ENCODE measurements at regions not wholly inside any gene's neighbourhood (a gene's known extent, or its start where the extent isn't known, plus 50 kb on each side); places are given as distances from the start of the nearest gene placed in this dataset.
A peak's percentile ranks its signal among the peaks of the same experiment; 100 is the strongest.

DNA sequence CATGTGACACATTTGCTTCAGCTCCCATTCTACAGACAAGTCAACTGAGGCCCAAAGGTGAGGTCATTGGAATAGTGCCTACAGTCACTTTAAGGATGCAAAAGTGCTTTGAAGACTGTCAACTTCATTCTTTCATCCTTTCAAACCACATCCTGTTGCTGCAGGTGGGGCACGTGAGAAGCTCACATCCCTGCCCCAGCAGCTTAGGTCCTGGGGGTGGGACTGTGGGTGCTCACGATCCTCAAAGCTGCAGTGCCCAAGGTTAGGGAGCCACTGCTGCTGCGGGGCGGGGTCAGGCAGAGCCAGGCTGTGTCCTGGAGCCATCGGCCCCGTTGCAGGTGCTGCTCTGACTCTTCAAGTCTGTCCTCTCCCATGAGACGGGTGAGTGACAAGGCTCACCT is 57.9 kb upstream of the IER5L start:
- H3K14ac ChIP-seq (replicated peaks; ENCODE audit: low read depth, low read length): no peak overlapping the region
- peaks cover 6% of the 10 kb centered on the region for H3K4me1 ChIP-seq (ENCODE audit: control insufficient read depth, insufficient read depth, low read length)
- in situ Hi-C loops (cut with MboI; ENCODE audit: low sequenced_read_pairs): no loop called here
- WGBS, 2 experiments (ENCODE audit: extremely low coverage in 2 of 2, insufficient read length in 1 of 2): 80% methylated on average over 1 of the region's 7 CpGs; no CpG with 5 or more reads in 1 of the 2 experiments
- H4K91ac ChIP-seq (ENCODE audit: insufficient read depth, low read depth, low read length): no peak overlapping the region
- dilution Hi-C loops (cut with HindIII; ENCODE audit: low sequenced_read_pairs, unreplicated experiment): no loop called here
- TF ChIP-seq MXI1 (IDR thresholded peaks at IDR 0.05; ENCODE audit: borderline replicate concordance, low read depth, low read length): no peak
- TF ChIP-seq, protein P1, sequence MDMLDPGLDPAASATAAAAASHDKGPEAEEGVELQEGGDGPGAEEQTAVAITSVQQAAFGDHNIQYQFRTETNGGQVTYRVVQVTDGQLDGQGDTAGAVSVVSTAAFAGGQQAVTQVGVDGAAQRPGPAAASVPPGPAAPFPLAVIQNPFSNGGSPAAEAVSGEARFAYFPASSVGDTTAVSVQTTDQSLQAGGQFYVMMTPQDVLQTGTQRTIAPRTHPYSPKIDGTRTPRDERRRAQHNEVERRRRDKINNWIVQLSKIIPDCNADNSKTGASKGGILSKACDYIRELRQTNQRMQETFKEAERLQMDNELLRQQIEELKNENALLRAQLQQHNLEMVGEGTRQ (IDR thresholded peaks at IDR 0.05; ENCODE audit: low read depth, low read length): no peak
- TF ChIP-seq MAFK (IDR thresholded peaks at IDR 0.05; ENCODE audit: low read depth, low read length): no peak
- no peak for TF ChIP-seq BHLHE40 (IDR thresholded peaks at IDR 0.05; ENCODE audit: low read depth, low read length)
- no peak for TF ChIP-seq FOS (IDR thresholded peaks at IDR 0.05; ENCODE audit: low read depth, low read length)
- TF ChIP-seq POLR2A (IDR thresholded peaks at IDR 0.05; ENCODE audit: low read depth, low read length): no peak
- no peak for TF ChIP-seq RAD21 (IDR thresholded peaks at IDR 0.05; ENCODE audit: low read length)
- no peak for TF ChIP-seq SMC3 (IDR thresholded peaks at IDR 0.05; ENCODE audit: low read depth, low read length)
- no peak for TF ChIP-seq RFX5 (IDR thresholded peaks at IDR 0.05; ENCODE audit: low read depth, low read length)
- no peak for TF ChIP-seq NFE2L2 (IDR thresholded peaks at IDR 0.05; ENCODE audit: low read depth, low read length)
- H2BK15ac ChIP-seq (ENCODE audit: low read depth, low read length): no peak overlapping the region
- H2BK120ac ChIP-seq (ENCODE audit: low read depth, low read length): no peak overlapping the region
- no peaks in the 10 kb centered on the region for H4K20me1 ChIP-seq (ENCODE audit: insufficient read depth, low read length)
- H3K9me1 ChIP-seq (ENCODE audit: insufficient read depth, low read length): no peaks in the 10 kb centered on the region
- peak overlapping the region; percentile 15 for H2AFZ ChIP-seq (replicated peaks; ENCODE audit: low read length, poor library complexity)
- no peaks in the 10 kb centered on the region for H3K27me3 ChIP-seq (ENCODE audit: control insufficient read depth, insufficient read depth, low read length)
- no peak overlapping the region for H2BK20ac ChIP-seq (ENCODE audit: low read depth, low read length)
- no peak overlapping the region for H3K9ac ChIP-seq (ENCODE audit: low read depth, low read length)
- no peak overlapping the region for H3K4me2 ChIP-seq (ENCODE audit: low read depth, low read length)
- BruUV-seq (replicated peaks): no TSS peak
- H2AK5ac ChIP-seq (ENCODE audit: low read depth, low read length): no peak overlapping the region
- peaks cover 11% of the 10 kb centered on the region for H3K9me3 ChIP-seq (ENCODE audit: control insufficient read depth, insufficient read depth, low read length)
- ChIA-PET CTCF (no interaction called here), POLR2A (ENCODE audit: unreplicated experiment) (no interaction called here)
- H3K56ac ChIP-seq (ENCODE audit: extremely low read depth, insufficient read depth, low read length): no peak overlapping the region
- H2AK9ac ChIP-seq (replicated peaks; ENCODE audit: low read depth, low read length, poor library complexity): no peak overlapping the region
- H4K8ac ChIP-seq (ENCODE audit: low read depth in 2 of 2, low read length in 2 of 2): no peak overlapping the region
- H3K4ac ChIP-seq (ENCODE audit: low read depth, low read length): no peak overlapping the region
- no peak overlapping the region for H3K4me3 ChIP-seq (ENCODE audit: insufficient read depth, low read depth, low read length)
- intact Hi-C loops (cut with micrococcal nuclease): no loop called here
- no peak overlapping the region for H3K18ac ChIP-seq (ENCODE audit: low read depth, low read length)
- no peak overlapping the region for H3K27ac ChIP-seq (ENCODE audit: insufficient read depth, low read length)
- H4K5ac ChIP-seq (ENCODE audit: low read depth, low read length): no peak overlapping the region
- no peak overlapping the region for H3K23ac ChIP-seq (ENCODE audit: low read depth, low read length)
- DNase-seq (no peak), ATAC-seq (ENCODE audit: low read depth) (no peak)
- H3K79me1 ChIP-seq (ENCODE audit: low read depth in 1 of 2, low read length in 2 of 2): no peaks in the 10 kb centered on the region
- H2BK5ac ChIP-seq (ENCODE audit: low read depth, low read length, poor library complexity, severe bottlenecking): no peak overlapping the region
- no peaks in the 10 kb centered on the region for H3K36me3 ChIP-seq (ENCODE audit: control insufficient read depth, insufficient read depth, low read length)
